Right lobe of liver (tissue), 6 donors: ENCODE measurements at regions not wholly inside any gene's neighbourhood (a gene's known extent, or its start where the extent isn't known, plus 50 kb on each side); places are given as distances from the start of the nearest gene placed in this dataset.

Experiments used
- ATAC-seq, 4 donors: fragments of 200-7000 bp; cut with Tn5 transposase; one replicate each; pipeline ENCODE4 v1.9.1; 2020; ENCODE audit warnings: mild to moderate bottlenecking in 4 of 4, moderate library complexity in 4 of 4
- DNase-seq, 3 donors: peaks; one replicate each; pipeline ENCODE4 v3.0.0-alpha.2; 2020
- H3K27ac ChIP-seq, 3 donors: fragments of 200-600 bp; one replicate each; pipeline ENCODE4 v1.8.0; 2022
- H3K27me3 ChIP-seq, 2 donors: fragments of 200-600 bp; one replicate each; pipeline ENCODE4 v1.8.0; 2022
- H3K36me3 ChIP-seq, 4 donors: fragments of 200-600 bp; sonication (generic) in 1 of 4; one replicate each; pipeline versions ENCODE4 v1.5.1 to v1.8.0; 2017 to 2022; ENCODE audit warnings: control low read depth in 1 of 4
- H3K4me1 ChIP-seq, 4 donors: fragments of 200-600 bp; sonication (generic) in 1 of 4; one replicate each; pipeline versions ENCODE4 v1.5.1 to v1.8.0; 2017 to 2022; ENCODE audit warnings: control low read depth in 1 of 4
- H3K4me3 ChIP-seq, 3 donors: fragments of 200-600 bp; one replicate each; pipeline ENCODE4 v1.8.0; 2022
- H3K9me3 ChIP-seq, 4 donors: fragments of 200-600 bp; sonication (generic) in 1 of 4; one replicate each; pipeline versions ENCODE4 v1.5.1 to v1.8.0; 2017 to 2022; ENCODE audit warnings: control low read depth in 1 of 4
- POLR2A ChIP-seq: fragments of 450-650 bp; IDR thresholded peaks from one replicate; pipeline ENCODE4 v1.6.1; 2017; ENCODE audit warnings: antibody characterized with exemption, mild to moderate bottlenecking
- whole genome bisulfite sequencing: methylation state at CpG from one replicate; pipeline ENCODE4 v1.1.6; 2018; ENCODE audit warnings: low coverage, low lambda C conversion rate; ENCODE audit not compliant: insufficient coverage; ENCODE audit errors: missing lambda C conversion rate; 5-methylcytosine and 5-hydroxymethylcytosine counted together
- intact Hi-C, 2 donors: fragments of 100-400 bp; cut with DNase I; formaldehyde crosslinking; loops; one replicate each; pipeline versions ENCODE4 v1.11.2 to v1.14.1; 2022
- TF ChIP-seq, protein P1 (sequence below), 4 donors: fragments of 200-600 bp in 3 of 4; fragments of 450-650 bp in 1 of 4; IDR thresholded peaks; one replicate each; pipeline versions ENCODE4 v1.5.1 to v1.8.0; 2016 to 2022; ENCODE audit warnings: antibody characterized with exemption in 4 of 4, mild to moderate bottlenecking in 2 of 4
- donor health status: DM: no; HTN: yes; CAD: no.
- donor health status: DM: no; HTN: no; CAD: no.
- donor health status: DM: no; HTN: no; CAD: no.
- donor health status: DM: no; HTN: yes; CAD: no.
- donor health status: DM: no; HTN: yes; CAD: no.

DNA sequence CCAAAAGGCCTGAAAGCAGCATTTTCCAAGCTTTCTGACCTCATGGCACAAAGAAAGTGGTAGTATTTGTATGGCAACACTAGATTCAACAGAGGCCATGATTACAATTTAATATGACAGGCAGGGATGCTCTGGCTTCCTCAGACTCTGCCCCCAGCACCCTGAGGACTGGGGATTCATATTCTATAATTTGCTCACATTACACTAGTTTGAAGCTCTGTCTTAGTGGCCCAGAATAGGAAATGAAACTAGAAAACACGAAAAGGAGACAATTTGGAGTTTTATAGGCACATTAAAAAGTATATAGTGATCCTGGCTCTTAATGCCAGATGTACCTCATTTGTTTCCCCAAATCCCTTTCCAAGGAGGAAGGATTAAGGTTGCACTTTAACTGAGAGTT, 173.0 kb upstream of the STK17B start:
- ATAC-seq (no peak), DNase-seq (no peak)
- intact Hi-C loops: no loop called here
- Histone ChIP-seq H3K4me3 (no peak overlapping the region), H3K4me1 (no peaks in the 10 kb centered on the region), H3K9me3 (no peaks in the 10 kb centered on the region), H3K27ac (no peak overlapping the region), H3K27me3 (no peaks in the 10 kb centered on the region), H3K36me3 (no peaks in the 10 kb centered on the region)
- 25% methylated on average over 1 of the region's 1 CpG for WGBS
- TF ChIP-seq, protein P1, sequence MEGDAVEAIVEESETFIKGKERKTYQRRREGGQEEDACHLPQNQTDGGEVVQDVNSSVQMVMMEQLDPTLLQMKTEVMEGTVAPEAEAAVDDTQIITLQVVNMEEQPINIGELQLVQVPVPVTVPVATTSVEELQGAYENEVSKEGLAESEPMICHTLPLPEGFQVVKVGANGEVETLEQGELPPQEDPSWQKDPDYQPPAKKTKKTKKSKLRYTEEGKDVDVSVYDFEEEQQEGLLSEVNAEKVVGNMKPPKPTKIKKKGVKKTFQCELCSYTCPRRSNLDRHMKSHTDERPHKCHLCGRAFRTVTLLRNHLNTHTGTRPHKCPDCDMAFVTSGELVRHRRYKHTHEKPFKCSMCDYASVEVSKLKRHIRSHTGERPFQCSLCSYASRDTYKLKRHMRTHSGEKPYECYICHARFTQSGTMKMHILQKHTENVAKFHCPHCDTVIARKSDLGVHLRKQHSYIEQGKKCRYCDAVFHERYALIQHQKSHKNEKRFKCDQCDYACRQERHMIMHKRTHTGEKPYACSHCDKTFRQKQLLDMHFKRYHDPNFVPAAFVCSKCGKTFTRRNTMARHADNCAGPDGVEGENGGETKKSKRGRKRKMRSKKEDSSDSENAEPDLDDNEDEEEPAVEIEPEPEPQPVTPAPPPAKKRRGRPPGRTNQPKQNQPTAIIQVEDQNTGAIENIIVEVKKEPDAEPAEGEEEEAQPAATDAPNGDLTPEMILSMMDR (IDR thresholded peaks at IDR 0.05): no peak
- no peak for TF ChIP-seq POLR2A

DNA sequence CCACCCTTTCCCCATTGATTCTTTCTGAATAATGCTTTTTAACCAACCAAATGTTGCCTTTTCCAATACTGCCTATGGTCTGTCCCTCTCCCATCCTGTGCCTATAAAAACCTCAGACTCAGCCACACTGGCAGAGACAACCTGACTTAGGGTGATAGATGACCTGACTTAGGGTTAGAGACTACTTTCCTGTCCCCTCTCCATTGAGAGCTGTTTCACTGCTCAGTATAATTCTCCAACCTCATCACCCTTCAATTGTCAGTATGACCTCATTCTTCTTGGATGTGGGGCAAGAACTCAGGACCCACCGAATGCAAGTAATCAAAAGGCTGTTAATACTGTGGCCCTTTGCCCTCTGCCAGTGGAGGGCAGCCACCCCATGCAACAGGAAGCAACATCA, 182.3 kb upstream of the STK17B start:
- no peak for TF ChIP-seq POLR2A
- TF ChIP-seq, protein P1 (IDR thresholded peaks at IDR 0.05): no peak
- H3K27me3 ChIP-seq: no peaks in the 10 kb centered on the region
- DNase-seq: no peak
- no peak overlapping the region for H3K27ac ChIP-seq
- H3K9me3 ChIP-seq: no peaks in the 10 kb centered on the region
- intact Hi-C loops: no loop called here
- no peak for ATAC-seq
- no peaks in the 10 kb centered on the region for H3K4me1 ChIP-seq
- H3K4me3 ChIP-seq: no peak overlapping the region
- H3K36me3 ChIP-seq: no peaks in the 10 kb centered on the region
- 83% methylated on average over 1 of the region's 1 CpG for WGBS

DNA sequence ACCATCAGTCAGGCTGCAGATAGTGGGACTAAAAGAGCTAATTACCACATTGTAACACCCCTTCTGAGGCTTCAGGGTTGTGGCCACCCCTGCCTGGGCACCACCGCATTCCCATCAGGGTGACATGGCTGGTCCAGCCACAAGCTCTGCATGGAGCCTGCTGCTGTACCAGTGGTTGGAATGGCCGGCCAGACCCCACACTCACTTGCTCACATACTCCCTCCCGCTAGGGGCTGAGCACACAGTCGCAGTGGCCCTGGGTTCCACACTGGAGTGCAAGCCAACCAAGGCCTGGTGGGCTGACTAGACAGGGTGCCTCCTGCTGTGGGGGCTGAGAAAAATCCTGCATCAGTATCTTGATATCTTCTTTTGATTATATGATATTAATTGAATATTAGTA, 182.8 kb upstream of the STK17B start:
- TF ChIP-seq POLR2A: no peak
- TF ChIP-seq, protein P1 (IDR thresholded peaks at IDR 0.05): no peak
- H3K36me3 ChIP-seq: no peaks in the 10 kb centered on the region
- no peaks in the 10 kb centered on the region for H3K27me3 ChIP-seq
- H3K27ac ChIP-seq: no peak overlapping the region
- H3K4me3 ChIP-seq: no peak overlapping the region
- DNase-seq (no peak), ATAC-seq (no peak)
- intact Hi-C loops: no loop called here
- WGBS: no CpG with 5 or more reads among the region's 4 CpGs
- H3K9me3 ChIP-seq: no peaks in the 10 kb centered on the region
- H3K4me1 ChIP-seq: no peaks in the 10 kb centered on the region

DNA sequence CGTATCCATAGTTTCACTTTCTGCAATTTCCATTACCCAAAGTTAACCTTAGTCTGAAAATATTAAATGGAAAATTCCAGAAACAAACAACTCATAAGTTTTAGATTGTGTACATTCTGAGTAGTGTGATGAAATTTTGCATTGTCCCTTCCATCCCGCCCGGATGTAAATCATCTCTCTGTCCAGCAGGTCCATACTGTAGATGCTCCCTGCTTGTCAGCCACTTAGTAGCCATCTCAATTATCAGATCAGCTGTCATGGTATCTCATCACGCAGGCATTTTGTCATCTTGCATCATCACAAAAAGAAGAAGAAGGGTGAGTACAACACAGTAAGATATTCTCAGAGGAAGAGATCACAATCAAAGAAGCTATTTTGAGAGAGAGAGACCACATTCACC, 185.0 kb upstream of the STK17B start:
- no peak overlapping the region for H3K27ac ChIP-seq
- H3K36me3 ChIP-seq: no peaks in the 10 kb centered on the region
- H3K4me3 ChIP-seq: no peak overlapping the region
- no peak for DNase-seq
- TF ChIP-seq, protein P1 (IDR thresholded peaks at IDR 0.05): no peak
- TF ChIP-seq POLR2A: no peak
- intact Hi-C loops: no loop called here
- H3K27me3 ChIP-seq: no peaks in the 10 kb centered on the region
- H3K4me1 ChIP-seq: no peaks in the 10 kb centered on the region
- ATAC-seq: no peak
- H3K9me3 ChIP-seq: no peaks in the 10 kb centered on the region
- 52% methylated on average over 4 of the region's 4 CpGs for WGBS

DNA sequence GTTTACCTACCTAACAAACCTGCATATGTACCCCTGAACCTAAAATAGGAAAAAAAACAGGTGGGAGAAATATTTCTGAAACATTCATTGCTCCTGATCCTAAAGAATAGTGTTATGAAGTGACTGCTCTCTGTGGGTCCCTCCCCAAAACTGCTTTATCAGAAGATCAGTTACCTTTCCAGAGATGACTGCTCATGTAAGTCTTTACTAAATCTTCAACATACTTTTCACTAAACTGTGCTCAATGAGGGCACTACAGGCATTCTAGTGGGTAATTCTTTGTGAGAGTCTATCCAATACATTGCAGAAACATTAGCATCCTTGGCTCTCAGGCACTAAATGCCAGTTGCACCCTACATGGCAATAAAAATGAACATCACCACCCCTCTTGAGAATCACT, 189.3 kb upstream of the STK17B start:
- no peaks in the 10 kb centered on the region for H3K4me1 ChIP-seq
- TF ChIP-seq POLR2A: no peak
- TF ChIP-seq, protein P1 (IDR thresholded peaks at IDR 0.05): no peak
- H3K9me3 ChIP-seq: no peaks in the 10 kb centered on the region
- H3K4me3 ChIP-seq: peak overlapping the region in 2 of 3 donors; percentile 2 to 29
- no peak for ATAC-seq
- DNase-seq: no peak
- H3K36me3 ChIP-seq: no peaks in the 10 kb centered on the region
- intact Hi-C loops: no loop called here
- H3K27ac ChIP-seq: no peak overlapping the region
- no peaks in the 10 kb centered on the region for H3K27me3 ChIP-seq
